GM12878 (cell line): ENCODE measurements at regions not wholly inside any gene's neighbourhood (a gene's known extent, or its start where the extent isn't known, plus 50 kb on each side); places are given as distances from the start of the nearest gene placed in this dataset.

Source experiments
- ATAC-seq: fragments of 200-7000 bp; cut with Tn5 transposase; 3 replicates; pipeline ENCODE4 v1.9.1; 2020; ENCODE audit warnings: mild to moderate bottlenecking, moderate library complexity
- BruUV-seq: library from RNA; stranded (reverse); fragments of 400-500 nt; replicated peaks from 2 replicates; lab custom pipeline; 2021; lab: Mats Ljungman, UMichigan
- CTCF ChIA-PET: fragments of 300-600 bp; sonication (Branson Sonifier 250); formaldehyde crosslinking; extraction: SDS; loops from one replicate; lab custom pipeline; 2021; ENCODE audit warnings: inconsistent platforms; lab: Yijun Ruan, JAX
- POLR2A ChIA-PET: fragments of 350-600 bp; formaldehyde crosslinking; extraction: SDS; loops from one replicate; lab custom pipeline; 2021; ENCODE audit warnings: inconsistent platforms; lab: Charles Lee
- RAD21 ChIA-PET: fragments of 300-600 bp; sonication (Branson Sonifier 250); formaldehyde crosslinking; loops from one replicate; lab custom pipeline; 2023; ENCODE audit warnings: antibody characterized with exemption; ENCODE audit not compliant: unreplicated experiment; lab: Charles Lee
- SMC1A ChIA-PET: fragments of 300-600 bp; sonication (Branson Sonifier 250); formaldehyde crosslinking; loops from one replicate; lab custom pipeline; 2023; ENCODE audit not compliant: unreplicated experiment, uncharacterized antibody; lab: Charles Lee
- DNase-seq: peaks from one replicate; pipeline ENCODE4 v3.0.0-alpha.2; 2011; ENCODE audit warnings: low read depth, low spot score
- FAIRE-seq: peaks from 3 replicates; lab custom pipeline; 2011; peaks lifted over from hg19 to GRCh38; lab: Jason Lieb, UNC
- H2AFZ ChIP-seq: 2 replicates; pipeline ENCODE4 v1.6.0; 2011; ENCODE audit warnings: low read depth, low read length, control low read depth; ENCODE audit not compliant: control insufficient read depth
- H3K27ac ChIP-seq: 2 replicates; pipeline ENCODE4 v1.5.1; 2011; ENCODE audit warnings: control low read depth; ENCODE audit not compliant: control insufficient read depth, insufficient read depth
- H3K27me3 ChIP-seq, 2 experiments: replicated peaks in 1 of 2; 2 replicates each; pipeline versions ENCODE4 v1.6.0 to v1.6.1; 2011; ENCODE audit warnings: low read length in 1 of 2; ENCODE audit not compliant: control insufficient read depth in 2 of 2, insufficient read depth in 2 of 2
- H3K36me3 ChIP-seq, 2 experiments: 2 replicates each; pipeline ENCODE4 v1.5.1; 2011; ENCODE audit warnings: low read length in 1 of 2; ENCODE audit not compliant: control insufficient read depth in 2 of 2, insufficient read depth in 2 of 2
- H3K4me1 ChIP-seq: 2 replicates; pipeline ENCODE4 v1.6.1; 2011; ENCODE audit warnings: mild to moderate bottlenecking, low read length, moderate library complexity, mixed read lengths; ENCODE audit not compliant: control insufficient read depth, insufficient read depth
- H3K4me2 ChIP-seq: 2 replicates; pipeline ENCODE4 v1.6.0; 2011; ENCODE audit warnings: control low read depth; ENCODE audit not compliant: control insufficient read depth, insufficient read depth
- H3K4me3 ChIP-seq: fragments of 200-600 bp; sonication (generic); 2 replicates; pipeline ENCODE4 v1.5.1; 2016
- H3K79me2 ChIP-seq: 2 replicates; pipeline ENCODE4 v1.6.0; 2011; ENCODE audit warnings: low read length; ENCODE audit not compliant: control insufficient read depth, insufficient read depth
- H3K9ac ChIP-seq: 2 replicates; pipeline ENCODE4 v1.8.0; 2011; ENCODE audit warnings: low read length, control low read depth, mixed read lengths; ENCODE audit not compliant: control insufficient read depth, insufficient read depth
- H3K9me3 ChIP-seq: replicated peaks from 3 replicates; pipeline ENCODE4 v1.5.1; 2011; ENCODE audit warnings: mild to moderate bottlenecking, low read length; ENCODE audit not compliant: control insufficient read depth, insufficient read depth
- H4K20me1 ChIP-seq: 2 replicates; pipeline ENCODE4 v1.6.0; 2011; ENCODE audit not compliant: control insufficient read depth, insufficient read depth
- BRCA1 ChIP-seq: IDR thresholded peaks from 2 replicates; pipeline ENCODE4 v1.6.1; 2011; ENCODE audit warnings: low read depth, low read length, improper control_type of control experiment
- CHD4 ChIP-seq: fragments of 200-600 bp; sonication (generic); IDR thresholded peaks from 2 replicates; pipeline ENCODE4 v1.6.1; 2016; ENCODE audit warnings: mild to moderate bottlenecking
- CREB1 ChIP-seq: IDR thresholded peaks from 2 replicates; pipeline ENCODE4 v1.6.1; 2012; ENCODE audit warnings: low read depth, mild to moderate bottlenecking, inconsistent platforms
- ETV6 ChIP-seq, 2 experiments: fragments of 450-650 bp in 1 of 2; IDR thresholded peaks in 1 of 2; conservative IDR thresholded peaks in 1 of 2; 2 replicates each; pipeline ENCODE4 v1.6.1; 2014; ENCODE audit warnings: antibody characterized with exemption in 1 of 2, borderline replicate concordance in 1 of 2, low read depth in 1 of 2, mild to moderate bottlenecking in 1 of 2, moderate library complexity in 1 of 2
- FOXM1 ChIP-seq: IDR thresholded peaks from 2 replicates; pipeline ENCODE4 v1.6.1; 2012; ENCODE audit warnings: low read depth, mild to moderate bottlenecking, inconsistent platforms, low read length, moderate library complexity
- HCFC1 ChIP-seq: fragments of 150-350 bp; IDR thresholded peaks from 2 replicates; pipeline ENCODE4 v1.6.1; 2014; ENCODE audit warnings: low read length
- LARP7 ChIP-seq: fragments of 450-650 bp; IDR thresholded peaks from 2 replicates; pipeline ENCODE4 v1.6.1; 2017; ENCODE audit warnings: mild to moderate bottlenecking
- MEF2A ChIP-seq: IDR thresholded peaks from 2 replicates; pipeline ENCODE4 v1.6.1; 2011; ENCODE audit warnings: low read depth, mild to moderate bottlenecking, low read length, moderate library complexity; ENCODE audit not compliant: insufficient read depth
- NBN ChIP-seq: fragments of 450-650 bp; IDR thresholded peaks from 2 replicates; pipeline ENCODE4 v1.6.1; 2016
- RAD21 ChIP-seq: IDR thresholded peaks from 2 replicates; pipeline ENCODE4 v1.6.1; 2011; ENCODE audit warnings: mild to moderate bottlenecking, low read depth, low read length, moderate library complexity; ENCODE audit not compliant: insufficient read depth
- SIN3A ChIP-seq: IDR thresholded peaks from 2 replicates; pipeline ENCODE4 v1.6.1; 2012; ENCODE audit warnings: low read depth, low read length, improper control_type of control experiment
- SMAD1 ChIP-seq: fragments of 450-650 bp; IDR thresholded peaks from 2 replicates; pipeline ENCODE4 v1.6.1; 2018; ENCODE audit warnings: mild to moderate bottlenecking, low read depth; ENCODE audit not compliant: partially characterized antibody
- SMC3 ChIP-seq: IDR thresholded peaks from 2 replicates; pipeline ENCODE4 v1.6.1; 2011; ENCODE audit warnings: low read length, improper control_type of control experiment, borderline replicate concordance
- SP1 ChIP-seq: IDR thresholded peaks from one replicate; pipeline ENCODE4 v1.6.1; 2011; ENCODE audit warnings: low read depth, low read length
- SUPT20H ChIP-seq: IDR thresholded peaks from 2 replicates; pipeline ENCODE4 v1.6.1; 2011; ENCODE audit warnings: low read depth, mild to moderate bottlenecking, low read length, moderate library complexity, borderline replicate concordance; ENCODE audit not compliant: control insufficient read depth
- WGBS: methylation state at CpG from one replicate; pipeline ENCODE4 v1.1.6; 2016; ENCODE audit warnings: low lambda C conversion rate; ENCODE audit not compliant: insufficient replicate concordance, insufficient coverage; ENCODE audit errors: missing lambda C conversion rate; 5-methylcytosine and 5-hydroxymethylcytosine counted together
- in situ Hi-C: fragments of 300-500 bp; cut with MboI; formaldehyde crosslinking; loops from 9 replicates; pipeline ENCODE4 v1.14.3; 2018; ENCODE audit warnings: mixed read lengths
- intact Hi-C: fragments of 100-400 bp; cut with micrococcal nuclease; formaldehyde crosslinking; loops from one replicate; pipeline ENCODE4 v1.14.2; 2022; ENCODE audit not compliant: unreplicated experiment
- TF ChIP-seq, protein P1 (sequence below): IDR thresholded peaks from 2 replicates; pipeline ENCODE4 v1.6.1; 2012; ENCODE audit warnings: low read depth, low read length, improper control_type of control experiment
- TF ChIP-seq, protein P2 (sequence below), 3 experiments: IDR thresholded peaks in 2 of 3; conservative IDR thresholded peaks in 1 of 3; 2 replicates each; pipeline ENCODE4 v1.5.1; 2011; ENCODE audit warnings: low read depth in 3 of 3, low read length in 3 of 3, mild to moderate bottlenecking in 3 of 3, control low read depth in 2 of 3, moderate library complexity in 2 of 3, inconsistent platforms in 1 of 3, mixed read lengths in 1 of 3; ENCODE audit not compliant: control insufficient read depth in 2 of 3, insufficient read depth in 1 of 3; ENCODE audit errors: extremely low read depth in 1 of 3

DNA sequence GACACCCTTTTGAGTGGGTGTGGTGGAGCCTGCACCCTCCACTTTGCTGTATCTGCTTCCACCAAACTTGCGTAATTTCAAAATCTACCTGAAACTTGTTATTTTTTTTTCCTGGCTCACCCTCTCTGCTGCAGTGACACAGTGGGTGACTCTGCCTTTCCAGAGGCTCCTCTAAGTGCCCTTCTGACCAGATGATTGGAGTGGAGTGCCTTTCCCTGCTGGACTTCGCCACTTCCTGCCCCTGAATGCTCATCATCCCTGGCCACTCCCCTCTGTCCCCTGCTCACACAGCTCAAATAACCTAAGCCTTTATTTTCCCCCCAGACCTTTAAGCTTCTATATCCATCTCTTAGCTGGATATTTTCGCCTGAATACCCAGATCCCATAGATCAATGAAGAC lies 777.5 kb upstream of the ID2 start:
- SMC1A ChIA-PET, result interaction anchor here (0.5 to 1.5 kb wide), 2 partner anchors 12 to 280 kb away, joined by 3 read pairs; no protein-coding TSS in a partner anchor
- Histone ChIP-seq H3K79me2 (no peaks in the 10 kb centered on the region), H3K27me3 (no peaks in the 10 kb centered on the region), H2AFZ (no peak overlapping the region), H3K4me3 (no peak overlapping the region), H3K9me3 (no peaks in the 10 kb centered on the region; the same call in 2 of the 3 replicates), H3K27ac (no peak overlapping the region), H3K36me3 (no peaks in the 10 kb centered on the region), H3K4me1 (no peaks in the 10 kb centered on the region; the same call in 1 of the 2 replicates), H4K20me1 (no peaks in the 10 kb centered on the region), H3K9ac (no peak overlapping the region), H3K4me2 (no peak overlapping the region)
- FAIRE-seq (no peak), DNase-seq (no peak), ATAC-seq (no peak)
- BruUV-seq, result no TSS peak
- POLR2A ChIA-PET, result interaction anchor here (0.7 kb wide), 1 partner anchor 140 kb away, joined by 3 read pairs; no protein-coding TSS in a partner anchor
- WGBS, result 42% methylated on average over 3 of the region's 3 CpGs
- intact Hi-C loops, result no loop called here
- TF ChIP-seq RAD21 (no peak), HCFC1 (no peak), LARP7 (no peak), FOXM1 (no peak), ETV6 (conservative IDR thresholded peaks at IDR 0.05 in 1 of 2, IDR thresholded peaks at IDR 0.05 in 1 of 2; ENCODE audit: borderline replicate concordance in 1 of 2, low read depth in 1 of 2) (no peak), CREB1 (no peak), MEF2A (no peak), SMAD1 (no peak), SUPT20H (no peak), CHD4 (no peak), BRCA1 (no peak), NBN (no peak), SIN3A (no peak), SP1 (no peak), SMC3 (no peak)
- TF ChIP-seq, protein P1, sequence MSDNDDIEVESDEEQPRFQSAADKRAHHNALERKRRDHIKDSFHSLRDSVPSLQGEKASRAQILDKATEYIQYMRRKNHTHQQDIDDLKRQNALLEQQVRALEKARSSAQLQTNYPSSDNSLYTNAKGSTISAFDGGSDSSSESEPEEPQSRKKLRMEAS, result no peak
- TF ChIP-seq, protein P2, sequence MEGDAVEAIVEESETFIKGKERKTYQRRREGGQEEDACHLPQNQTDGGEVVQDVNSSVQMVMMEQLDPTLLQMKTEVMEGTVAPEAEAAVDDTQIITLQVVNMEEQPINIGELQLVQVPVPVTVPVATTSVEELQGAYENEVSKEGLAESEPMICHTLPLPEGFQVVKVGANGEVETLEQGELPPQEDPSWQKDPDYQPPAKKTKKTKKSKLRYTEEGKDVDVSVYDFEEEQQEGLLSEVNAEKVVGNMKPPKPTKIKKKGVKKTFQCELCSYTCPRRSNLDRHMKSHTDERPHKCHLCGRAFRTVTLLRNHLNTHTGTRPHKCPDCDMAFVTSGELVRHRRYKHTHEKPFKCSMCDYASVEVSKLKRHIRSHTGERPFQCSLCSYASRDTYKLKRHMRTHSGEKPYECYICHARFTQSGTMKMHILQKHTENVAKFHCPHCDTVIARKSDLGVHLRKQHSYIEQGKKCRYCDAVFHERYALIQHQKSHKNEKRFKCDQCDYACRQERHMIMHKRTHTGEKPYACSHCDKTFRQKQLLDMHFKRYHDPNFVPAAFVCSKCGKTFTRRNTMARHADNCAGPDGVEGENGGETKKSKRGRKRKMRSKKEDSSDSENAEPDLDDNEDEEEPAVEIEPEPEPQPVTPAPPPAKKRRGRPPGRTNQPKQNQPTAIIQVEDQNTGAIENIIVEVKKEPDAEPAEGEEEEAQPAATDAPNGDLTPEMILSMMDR (IDR thresholded peaks at IDR 0.05 in 2 of 3, conservative IDR thresholded peaks at IDR 0.05 in 1 of 3; ENCODE audit: control insufficient read depth in 2 of 3, extremely low read depth in 1 of 3, insufficient read depth in 1 of 3, low read depth in 3 of 3, low read length in 3 of 3), result no peak
- in situ Hi-C loops, result no loop called here
- RAD21 ChIA-PET, result no interaction called here
- CTCF ChIA-PET, result interaction anchor here (0.6 kb wide), 1 partner anchor 95 kb away, joined by 5 read pairs; no protein-coding TSS in a partner anchor
